Nephron progenitor cell (in vitro differentiated cells): ENCODE measurements at regions not wholly inside any gene's neighbourhood (a gene's known extent, or its start where the extent isn't known, plus 50 kb on each side); places are given as distances from the start of the nearest gene placed in this dataset.

Experiments
- DNase-seq: peaks from one replicate; pipeline ENCODE4 v3.0.0; 2021
- H3K27ac Mint-ChIP-seq: 2 replicates; pipeline ENCODE4 v1.8.0; 2021; ENCODE audit warnings: mild to moderate bottlenecking, moderate library complexity, mixed read lengths
- H3K27me3 Mint-ChIP-seq: 2 replicates; pipeline ENCODE4 v1.8.0; 2021; ENCODE audit warnings: mild to moderate bottlenecking, low read depth, mixed read lengths; ENCODE audit not compliant: poor library complexity
- H3K36me3 Mint-ChIP-seq: 2 replicates; pipeline ENCODE4 v1.8.0; 2021; ENCODE audit warnings: low read depth, mixed read lengths
- H3K4me1 Mint-ChIP-seq: 2 replicates; pipeline ENCODE4 v1.8.0; 2021; ENCODE audit warnings: mixed read lengths
- H3K4me3 Mint-ChIP-seq: 2 replicates; pipeline ENCODE4 v1.8.0; 2021; ENCODE audit warnings: mild to moderate bottlenecking, moderate library complexity, mixed read lengths
- H3K9me3 Mint-ChIP-seq: 2 replicates; pipeline ENCODE4 v1.8.0; 2021; ENCODE audit warnings: mild to moderate bottlenecking, moderate library complexity, mixed read lengths
- CTCF ChIP-seq: fragments of 200-600 bp; sonication (generic); IDR thresholded peaks from 2 replicates; pipeline ENCODE4 v1.5.0; 2021; ENCODE audit warnings: antibody characterized with exemption

- Mint-ChIP-seq H3K4me3 (no peak overlapping the region), H3K36me3 (no peaks in the 10 kb centered on the region), H3K27ac (no peak overlapping the region), H3K9me3 (no peaks in the 10 kb centered on the region), H3K27me3 (peaks cover 5% of the 10 kb centered on the region), H3K4me1 (no peaks in the 10 kb centered on the region)
- DNase-seq = no peak
- TF ChIP-seq CTCF = no peak
Observed at GRCh38 chr9:26559506-26559905, 333.1 kb downstream of the CAAP1 start.

- DNase-seq = no peak
- H3K4me3 Mint-ChIP-seq = no peak overlapping the region
- H3K9me3 Mint-ChIP-seq = no peaks in the 10 kb centered on the region
- no peak overlapping the region for H3K27ac Mint-ChIP-seq
- TF ChIP-seq CTCF = no peak
- H3K27me3 Mint-ChIP-seq = peaks cover 7% of the 10 kb centered on the region
- H3K36me3 Mint-ChIP-seq = no peaks in the 10 kb centered on the region
- H3K4me1 Mint-ChIP-seq = no peaks in the 10 kb centered on the region
Observed at GRCh38 chr9:26551971-26552370, 340.6 kb downstream of the CAAP1 start.

- Mint-ChIP-seq H3K4me3 (no peak overlapping the region), H3K27me3 (peaks cover 7% of the 10 kb centered on the region), H3K9me3 (no peaks in the 10 kb centered on the region), H3K27ac (no peak overlapping the region), H3K4me1 (no peaks in the 10 kb centered on the region), H3K36me3 (no peaks in the 10 kb centered on the region)
- DNase-seq = no peak
- TF ChIP-seq CTCF = no peak
Observed at GRCh38 chr9:26551451-26551850, 341.2 kb downstream of the CAAP1 start.

- Mint-ChIP-seq H3K4me1 (no peaks in the 10 kb centered on the region), H3K27me3 (peaks cover under 1% of the 10 kb centered on the region), H3K27ac (no peak overlapping the region), H3K36me3 (no peaks in the 10 kb centered on the region), H3K9me3 (no peaks in the 10 kb centered on the region), H3K4me3 (no peak overlapping the region)
- no peak for TF ChIP-seq CTCF
- DNase-seq = no peak
Observed at GRCh38 chr9:26548781-26549290, 343.8 kb downstream of the CAAP1 start.

- Mint-ChIP-seq H3K27ac (no peak overlapping the region), H3K9me3 (peaks cover 6% of the 10 kb centered on the region)
Observed at GRCh38 chr9:26539867-26540493, 352.6 kb downstream of the CAAP1 start.

More at GRCh38 chr9:26539867-26540493, 352.6 kb downstream of the CAAP1 start:
- H3K4me3 Mint-ChIP-seq = no peak overlapping the region
- DNase-seq = no peak
- no peak for TF ChIP-seq CTCF
- H3K27me3 Mint-ChIP-seq = peaks cover 10% of the 10 kb centered on the region
- no peaks in the 10 kb centered on the region for H3K36me3 Mint-ChIP-seq
- H3K4me1 Mint-ChIP-seq = no peaks in the 10 kb centered on the region
